ENCODE measurements at regions not wholly inside any gene's neighbourhood (a gene's known extent, or its start where the extent isn't known, plus 50 kb on each side); places are given as distances from the start of the nearest gene placed in this dataset.

GRCh38 chr7:91527460-91527859 is 263.2 kb downstream of the FZD1 start:
- no peak for DNase-seq (ENCODE audit: low read depth)
- no peak overlapping the region for H3K4me3 ChIP-seq (ENCODE audit: low read depth, low read length)
- TF ChIP-seq, protein P1, sequence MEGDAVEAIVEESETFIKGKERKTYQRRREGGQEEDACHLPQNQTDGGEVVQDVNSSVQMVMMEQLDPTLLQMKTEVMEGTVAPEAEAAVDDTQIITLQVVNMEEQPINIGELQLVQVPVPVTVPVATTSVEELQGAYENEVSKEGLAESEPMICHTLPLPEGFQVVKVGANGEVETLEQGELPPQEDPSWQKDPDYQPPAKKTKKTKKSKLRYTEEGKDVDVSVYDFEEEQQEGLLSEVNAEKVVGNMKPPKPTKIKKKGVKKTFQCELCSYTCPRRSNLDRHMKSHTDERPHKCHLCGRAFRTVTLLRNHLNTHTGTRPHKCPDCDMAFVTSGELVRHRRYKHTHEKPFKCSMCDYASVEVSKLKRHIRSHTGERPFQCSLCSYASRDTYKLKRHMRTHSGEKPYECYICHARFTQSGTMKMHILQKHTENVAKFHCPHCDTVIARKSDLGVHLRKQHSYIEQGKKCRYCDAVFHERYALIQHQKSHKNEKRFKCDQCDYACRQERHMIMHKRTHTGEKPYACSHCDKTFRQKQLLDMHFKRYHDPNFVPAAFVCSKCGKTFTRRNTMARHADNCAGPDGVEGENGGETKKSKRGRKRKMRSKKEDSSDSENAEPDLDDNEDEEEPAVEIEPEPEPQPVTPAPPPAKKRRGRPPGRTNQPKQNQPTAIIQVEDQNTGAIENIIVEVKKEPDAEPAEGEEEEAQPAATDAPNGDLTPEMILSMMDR (IDR thresholded peaks at IDR 0.05; ENCODE audit: low read depth, low read length, missing control alignments) = no peak

GRCh38 chr7:91533996-91534395 is 269.8 kb downstream of the FZD1 start:
- TF ChIP-seq, protein P1 (IDR thresholded peaks at IDR 0.05; ENCODE audit: low read depth, low read length, missing control alignments) = no peak
- no peak for DNase-seq (ENCODE audit: low read depth)
- no peak overlapping the region for H3K4me3 ChIP-seq (ENCODE audit: low read depth, low read length)

GRCh38 chr7:91537260-91538152 is 273.3 kb downstream of the FZD1 start:
- no peak for DNase-seq (ENCODE audit: low read depth)
- TF ChIP-seq, protein P1 (IDR thresholded peaks at IDR 0.05; ENCODE audit: low read depth, low read length, missing control alignments) = no peak
- H3K4me3 ChIP-seq (ENCODE audit: low read depth, low read length) = no peak overlapping the region

GRCh38 chr7:91541641-91542040 is 277.4 kb downstream of the FZD1 start:
- TF ChIP-seq, protein P1 (IDR thresholded peaks at IDR 0.05; ENCODE audit: low read depth, low read length, missing control alignments) = no peak
- H3K4me3 ChIP-seq (ENCODE audit: low read depth, low read length) = no peak overlapping the region
- DNase-seq (ENCODE audit: low read depth) = no peak

GRCh38 chr7:91543646-91544045 is 279.4 kb downstream of the FZD1 start:
- TF ChIP-seq, protein P1 (IDR thresholded peaks at IDR 0.05; ENCODE audit: low read depth, low read length, missing control alignments) = no peak
- no peak for DNase-seq (ENCODE audit: low read depth)
- no peak overlapping the region for H3K4me3 ChIP-seq (ENCODE audit: low read depth, low read length)

DNA sequence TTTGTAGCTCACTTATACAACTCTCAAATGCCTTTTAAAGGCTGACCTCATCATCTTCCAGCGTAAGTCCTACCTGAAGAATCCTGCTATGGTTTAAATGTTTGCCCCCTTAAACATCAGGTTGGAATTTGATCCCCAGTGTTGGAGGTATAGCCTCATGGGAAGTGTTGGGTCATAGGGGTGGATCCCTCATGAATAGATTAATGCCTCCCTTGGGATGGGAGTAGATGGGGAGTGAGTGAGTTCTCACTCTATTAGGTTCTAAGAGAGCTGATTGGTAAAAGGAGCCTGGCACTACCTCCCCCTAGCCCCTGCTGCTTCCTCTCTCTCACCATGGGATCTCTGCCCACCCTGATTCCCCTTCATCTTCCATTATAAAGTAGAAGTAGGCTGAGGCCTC is 285.6 kb downstream of the FZD1 start:
- TF ChIP-seq, protein P1 (IDR thresholded peaks at IDR 0.05; ENCODE audit: low read depth, low read length, missing control alignments) = no peak
- no peak overlapping the region for H3K4me3 ChIP-seq (ENCODE audit: low read depth, low read length)
- DNase-seq (ENCODE audit: low read depth) = no peak

DNA sequence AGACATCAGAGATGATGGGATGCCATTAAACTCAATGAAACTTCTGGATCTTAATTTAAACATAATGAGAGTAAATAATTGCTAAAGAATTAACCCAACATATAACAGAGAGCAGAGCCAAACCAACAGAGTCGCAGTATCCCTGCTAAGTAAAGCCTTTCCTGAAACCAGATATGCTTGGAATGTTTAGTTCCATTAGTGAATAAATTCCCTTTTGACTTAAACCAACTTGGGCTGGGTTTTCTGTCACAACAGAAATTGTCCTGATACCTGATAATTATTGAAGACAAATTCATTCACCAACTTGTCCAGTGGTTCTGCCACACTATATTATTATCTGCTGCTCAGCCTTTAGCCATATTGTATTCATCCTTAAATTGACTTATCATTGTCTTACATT is 286.7 kb downstream of the FZD1 start:
- DNase-seq (ENCODE audit: low read depth) = no peak
- H3K4me3 ChIP-seq (ENCODE audit: low read depth, low read length) = no peak overlapping the region
- TF ChIP-seq, protein P1 (IDR thresholded peaks at IDR 0.05; ENCODE audit: low read depth, low read length, missing control alignments) = no peak

Measured in GM12864 (cell line).